ENCODE measurements at regions not wholly inside any gene's neighbourhood (a gene's known extent, or its start where the extent isn't known, plus 50 kb on each side); places are given as distances from the start of the nearest gene placed in this dataset.

DNA sequence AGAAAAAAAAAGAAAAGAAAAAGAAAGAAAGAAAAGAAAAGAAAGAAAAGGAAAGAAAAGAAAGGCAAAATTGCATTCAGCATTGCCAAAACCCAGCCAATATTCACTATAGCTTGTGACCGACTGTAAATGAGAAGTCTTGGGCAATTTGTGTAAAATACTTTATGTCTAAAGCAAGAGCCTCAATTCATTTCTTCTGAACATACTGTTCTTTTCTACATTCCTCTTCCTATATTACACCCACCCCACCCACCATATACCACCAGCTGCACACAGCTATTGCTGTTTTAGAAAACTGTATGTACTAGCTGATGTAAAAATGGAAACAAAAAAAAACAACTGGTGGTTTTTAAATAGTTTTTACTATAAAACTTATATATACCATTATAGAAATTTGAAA is 156.9 kb upstream of the TTC29 start:
- no peak for TF ChIP-seq ZNF658 (tag by site-specific recombination; IDR thresholded peaks at IDR 0.05)
- no peak for TF ChIP-seq GLIS1 (tag by site-specific recombination; IDR thresholded peaks at IDR 0.05)
- no peak for TF ChIP-seq CTCF (tag by site-specific recombination; IDR thresholded peaks at IDR 0.05)
- no peak for TF ChIP-seq ZNF140 (tag by site-specific recombination; IDR thresholded peaks at IDR 0.05)
- no peak for TF ChIP-seq ZNF10 (tag by site-specific recombination; IDR thresholded peaks at IDR 0.05)
- TF ChIP-seq ZNF366 (tag by site-specific recombination; conservative IDR thresholded peaks at IDR 0.05), result no peak
- TF ChIP-seq ZNF23 (tag by site-specific recombination; IDR thresholded peaks at IDR 0.05; ENCODE audit: borderline replicate concordance), result no peak
- TF ChIP-seq ZNF157 (tag by site-specific recombination; IDR thresholded peaks at IDR 0.05), result no peak
- TF ChIP-seq KLF10 (tag by site-specific recombination; IDR thresholded peaks at IDR 0.05), result no peak
- TF ChIP-seq ZNF19 (tag by site-specific recombination; IDR thresholded peaks at IDR 0.05; ENCODE audit: low read depth), result no peak
- TF ChIP-seq, protein P1, sequence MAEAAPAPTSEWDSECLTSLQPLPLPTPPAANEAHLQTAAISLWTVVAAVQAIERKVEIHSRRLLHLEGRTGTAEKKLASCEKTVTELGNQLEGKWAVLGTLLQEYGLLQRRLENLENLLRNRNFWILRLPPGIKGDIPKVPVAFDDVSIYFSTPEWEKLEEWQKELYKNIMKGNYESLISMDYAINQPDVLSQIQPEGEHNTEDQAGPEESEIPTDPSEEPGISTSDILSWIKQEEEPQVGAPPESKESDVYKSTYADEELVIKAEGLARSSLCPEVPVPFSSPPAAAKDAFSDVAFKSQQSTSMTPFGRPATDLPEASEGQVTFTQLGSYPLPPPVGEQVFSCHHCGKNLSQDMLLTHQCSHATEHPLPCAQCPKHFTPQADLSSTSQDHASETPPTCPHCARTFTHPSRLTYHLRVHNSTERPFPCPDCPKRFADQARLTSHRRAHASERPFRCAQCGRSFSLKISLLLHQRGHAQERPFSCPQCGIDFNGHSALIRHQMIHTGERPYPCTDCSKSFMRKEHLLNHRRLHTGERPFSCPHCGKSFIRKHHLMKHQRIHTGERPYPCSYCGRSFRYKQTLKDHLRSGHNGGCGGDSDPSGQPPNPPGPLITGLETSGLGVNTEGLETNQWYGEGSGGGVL (tag by site-specific recombination; IDR thresholded peaks at IDR 0.05), result no peak
- TF ChIP-seq, protein P2, sequence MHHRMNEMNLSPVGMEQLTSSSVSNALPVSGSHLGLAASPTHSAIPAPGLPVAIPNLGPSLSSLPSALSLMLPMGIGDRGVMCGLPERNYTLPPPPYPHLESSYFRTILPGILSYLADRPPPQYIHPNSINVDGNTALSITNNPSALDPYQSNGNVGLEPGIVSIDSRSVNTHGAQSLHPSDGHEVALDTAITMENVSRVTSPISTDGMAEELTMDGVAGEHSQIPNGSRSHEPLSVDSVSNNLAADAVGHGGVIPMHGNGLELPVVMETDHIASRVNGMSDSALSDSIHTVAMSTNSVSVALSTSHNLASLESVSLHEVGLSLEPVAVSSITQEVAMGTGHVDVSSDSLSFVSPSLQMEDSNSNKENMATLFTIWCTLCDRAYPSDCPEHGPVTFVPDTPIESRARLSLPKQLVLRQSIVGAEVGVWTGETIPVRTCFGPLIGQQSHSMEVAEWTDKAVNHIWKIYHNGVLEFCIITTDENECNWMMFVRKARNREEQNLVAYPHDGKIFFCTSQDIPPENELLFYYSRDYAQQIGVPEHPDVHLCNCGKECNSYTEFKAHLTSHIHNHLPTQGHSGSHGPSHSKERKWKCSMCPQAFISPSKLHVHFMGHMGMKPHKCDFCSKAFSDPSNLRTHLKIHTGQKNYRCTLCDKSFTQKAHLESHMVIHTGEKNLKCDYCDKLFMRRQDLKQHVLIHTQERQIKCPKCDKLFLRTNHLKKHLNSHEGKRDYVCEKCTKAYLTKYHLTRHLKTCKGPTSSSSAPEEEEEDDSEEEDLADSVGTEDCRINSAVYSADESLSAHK (tag by site-specific recombination; IDR thresholded peaks at IDR 0.05), result no peak
- TF ChIP-seq ZNF707 (tag by site-specific recombination; IDR thresholded peaks at IDR 0.05), result no peak

Measured in HEK293 (cell line).